ENCODE measurements at regions not wholly inside any gene's neighbourhood (a gene's known extent, or its start where the extent isn't known, plus 50 kb on each side); places are given as distances from the start of the nearest gene placed in this dataset.

DNA sequence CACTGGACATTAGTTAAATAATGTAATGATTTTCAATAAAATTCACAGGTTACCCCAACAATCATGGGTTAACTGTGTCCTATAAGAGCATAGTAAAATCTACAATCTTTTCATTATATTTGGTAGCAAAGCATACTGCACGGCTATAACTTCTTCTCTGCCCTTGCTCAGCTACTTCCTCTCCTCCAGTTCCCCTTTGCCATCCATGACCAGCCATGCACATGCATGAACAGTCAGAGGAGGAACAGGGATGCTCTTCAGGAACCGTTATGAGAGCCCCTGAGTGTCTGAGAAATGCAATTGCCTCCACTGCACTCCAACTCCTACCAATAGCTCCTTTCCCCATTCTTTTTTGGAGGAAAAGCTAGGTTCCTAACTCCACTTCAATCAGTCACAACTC is 646.7 kb downstream of the LTN1 start:
- no peaks in the 10 kb centered on the region for H3K9me3 ChIP-seq
- H3K27me3 ChIP-seq: no peaks in the 10 kb centered on the region
- DNase-seq: no peak
- no peaks in the 10 kb centered on the region for H3K4me1 ChIP-seq (ENCODE audit: insufficient read depth)
- no peak overlapping the region for H3K27ac ChIP-seq
- no peaks in the 10 kb centered on the region for H3K36me3 ChIP-seq
- H3K4me3 ChIP-seq: no peak overlapping the region
- intact Hi-C loops (cut with DNase I): no loop called here
- TF ChIP-seq, protein P1, sequence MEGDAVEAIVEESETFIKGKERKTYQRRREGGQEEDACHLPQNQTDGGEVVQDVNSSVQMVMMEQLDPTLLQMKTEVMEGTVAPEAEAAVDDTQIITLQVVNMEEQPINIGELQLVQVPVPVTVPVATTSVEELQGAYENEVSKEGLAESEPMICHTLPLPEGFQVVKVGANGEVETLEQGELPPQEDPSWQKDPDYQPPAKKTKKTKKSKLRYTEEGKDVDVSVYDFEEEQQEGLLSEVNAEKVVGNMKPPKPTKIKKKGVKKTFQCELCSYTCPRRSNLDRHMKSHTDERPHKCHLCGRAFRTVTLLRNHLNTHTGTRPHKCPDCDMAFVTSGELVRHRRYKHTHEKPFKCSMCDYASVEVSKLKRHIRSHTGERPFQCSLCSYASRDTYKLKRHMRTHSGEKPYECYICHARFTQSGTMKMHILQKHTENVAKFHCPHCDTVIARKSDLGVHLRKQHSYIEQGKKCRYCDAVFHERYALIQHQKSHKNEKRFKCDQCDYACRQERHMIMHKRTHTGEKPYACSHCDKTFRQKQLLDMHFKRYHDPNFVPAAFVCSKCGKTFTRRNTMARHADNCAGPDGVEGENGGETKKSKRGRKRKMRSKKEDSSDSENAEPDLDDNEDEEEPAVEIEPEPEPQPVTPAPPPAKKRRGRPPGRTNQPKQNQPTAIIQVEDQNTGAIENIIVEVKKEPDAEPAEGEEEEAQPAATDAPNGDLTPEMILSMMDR (IDR thresholded peaks at IDR 0.05): no peak
- no peak for TF ChIP-seq POLR2A (IDR thresholded peaks at IDR 0.05)
- TF ChIP-seq EP300 (IDR thresholded peaks at IDR 0.05): no peak
- 92 to 95% (median 93%) methylated on average over 2 of the region's 2 CpGs for WGBS, 3 donors

DNA sequence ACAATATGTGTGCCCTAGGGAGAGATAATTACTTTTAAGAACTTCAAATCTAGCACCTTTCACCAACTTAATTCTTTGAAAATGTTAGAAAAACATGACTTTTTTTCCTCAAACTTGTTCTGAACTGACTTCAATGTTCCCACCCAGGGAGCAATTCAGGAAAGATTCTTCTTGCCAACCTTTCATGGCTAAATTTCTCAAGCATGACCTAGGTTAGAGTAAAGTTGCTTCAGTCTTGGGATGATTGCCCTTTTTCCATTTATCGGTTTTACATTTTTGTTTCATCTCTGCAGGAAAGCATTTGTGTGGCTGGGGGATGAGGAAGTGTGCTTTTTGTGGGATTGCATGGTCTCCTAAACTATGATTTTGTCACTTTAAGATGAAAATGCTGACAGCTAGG is 647.7 kb downstream of the LTN1 start:
- no peaks in the 10 kb centered on the region for H3K4me1 ChIP-seq (ENCODE audit: insufficient read depth)
- H3K27ac ChIP-seq: no peak overlapping the region
- no peak for DNase-seq
- no peak overlapping the region for H3K4me3 ChIP-seq
- H3K9me3 ChIP-seq: no peaks in the 10 kb centered on the region
- intact Hi-C loops (cut with DNase I): no loop called here
- WGBS, 3 donors: 75 to 98% (median 93%) methylated on average over 1 of the region's 1 CpG
- TF ChIP-seq EP300 (IDR thresholded peaks at IDR 0.05): no peak
- no peak for TF ChIP-seq POLR2A (IDR thresholded peaks at IDR 0.05)
- TF ChIP-seq, protein P1 (IDR thresholded peaks at IDR 0.05): no peak
- H3K27me3 ChIP-seq: no peaks in the 10 kb centered on the region
- H3K36me3 ChIP-seq: no peaks in the 10 kb centered on the region

DNA sequence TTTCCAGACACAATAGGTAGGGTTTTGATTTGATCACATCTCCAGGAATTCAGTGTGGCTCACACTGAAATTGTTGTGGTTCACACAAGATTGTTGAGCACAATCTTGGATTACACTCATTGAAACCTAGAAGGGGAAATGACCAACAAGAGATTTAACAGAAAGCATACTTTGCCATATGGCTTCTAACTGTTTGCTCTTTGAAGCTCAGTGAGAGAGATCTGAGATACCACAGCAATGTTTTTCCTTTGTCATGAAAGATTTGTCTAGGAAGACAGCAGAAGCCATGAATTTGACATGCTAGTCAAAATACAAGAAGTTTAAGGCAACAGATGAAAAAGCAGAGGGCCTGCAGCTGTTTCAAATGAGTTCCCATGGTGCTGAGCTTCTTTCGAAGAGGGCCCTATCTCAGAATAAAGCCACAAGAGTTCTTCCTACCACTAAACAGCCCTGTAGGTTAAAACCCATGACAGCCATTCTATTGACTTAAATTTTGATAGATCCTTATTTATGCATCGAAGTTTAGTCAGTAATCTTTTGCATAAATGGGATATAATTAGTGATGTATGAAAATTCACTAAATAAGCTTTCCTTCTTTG is 650.4 kb downstream of the LTN1 start:
- no peak for TF ChIP-seq POLR2A (IDR thresholded peaks at IDR 0.05)
- DNase-seq: no peak
- intact Hi-C loops (cut with DNase I): no loop called here
- 43 to 58% (median 53%) methylated on average over 2 of the region's 2 CpGs for WGBS, 3 donors
- no peaks in the 10 kb centered on the region for H3K4me1 ChIP-seq (ENCODE audit: insufficient read depth)
- H3K4me3 ChIP-seq: no peak overlapping the region
- no peak overlapping the region for H3K27ac ChIP-seq
- no peaks in the 10 kb centered on the region for H3K36me3 ChIP-seq
- no peaks in the 10 kb centered on the region for H3K9me3 ChIP-seq
- no peaks in the 10 kb centered on the region for H3K27me3 ChIP-seq

DNA sequence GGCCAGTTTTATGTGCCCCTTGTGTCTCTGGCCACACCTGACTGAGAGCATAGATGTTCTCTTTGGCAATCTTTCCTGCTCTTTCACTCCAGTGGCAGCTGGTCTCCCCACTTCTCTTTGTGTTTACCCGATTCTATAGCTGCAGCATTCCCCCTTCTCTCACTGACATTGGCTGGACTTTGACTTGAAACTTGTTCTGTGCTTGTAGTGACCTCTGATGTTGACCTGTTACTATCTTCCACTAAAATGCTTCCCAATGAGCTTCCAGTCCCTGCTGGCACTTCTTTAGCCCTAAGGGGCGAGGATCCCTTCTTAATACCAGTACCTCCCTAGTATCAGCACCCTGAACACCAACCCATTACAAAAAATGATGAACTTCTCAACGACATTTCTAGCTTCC is 653.3 kb downstream of the LTN1 start:
- intact Hi-C loops (cut with DNase I): loop anchor here (5.0 to 10.0 kb wide), 6 partner anchors 635 to 1495 kb away; partner anchors contain the start of gene ADAMTS1 (in 2 of the 4)
- no peak for DNase-seq
- TF ChIP-seq POLR2A (IDR thresholded peaks at IDR 0.05): no peak
- no peak for TF ChIP-seq EP300 (IDR thresholded peaks at IDR 0.05)
- TF ChIP-seq, protein P1 (IDR thresholded peaks at IDR 0.05): no peak
- Histone ChIP-seq H3K4me1 (ENCODE audit: insufficient read depth) (no peaks in the 10 kb centered on the region), H3K4me3 (no peak overlapping the region), H3K36me3 (no peaks in the 10 kb centered on the region), H3K27me3 (no peaks in the 10 kb centered on the region), H3K27ac (no peak overlapping the region), H3K9me3 (no peaks in the 10 kb centered on the region)
- 90 to 94% (median 91%) methylated on average over 3 of the region's 3 CpGs for WGBS, 3 donors

- intact Hi-C loops (cut with DNase I): loop anchor here (5.0 to 10.0 kb wide), 6 partner anchors 634 to 1494 kb away; partner anchors contain the start of gene ADAMTS1 (in 2 of the 4)
- Histone ChIP-seq H3K9me3 (no peaks in the 10 kb centered on the region), H3K36me3 (no peaks in the 10 kb centered on the region), H3K27ac (no peak overlapping the region), H3K4me1 (ENCODE audit: insufficient read depth) (no peaks in the 10 kb centered on the region), H3K4me3 (no peak overlapping the region), H3K27me3 (no peaks in the 10 kb centered on the region)
- no peak for TF ChIP-seq EP300 (IDR thresholded peaks at IDR 0.05)
- no peak for TF ChIP-seq POLR2A (IDR thresholded peaks at IDR 0.05)
- TF ChIP-seq, protein P1 (IDR thresholded peaks at IDR 0.05): no peak
- DNase-seq: no peak
- 55 to 62% (median 57%) methylated on average over 5 of the region's 5 CpGs for WGBS, 3 donors
Measured at GRCh38 chr21:28338701-28339305, 653.9 kb downstream of the LTN1 start.
